Astrocyte (in vitro differentiated cells and primary cell): ENCODE measurements at regions not wholly inside any gene's neighbourhood (a gene's known extent, or its start where the extent isn't known, plus 50 kb on each side); places are given as distances from the start of the nearest gene placed in this dataset.

ENCODE experiments used
- CTCF ChIP-seq: IDR thresholded peaks from 2 replicates; pipeline ENCODE4 v1.5.1; 2011; ENCODE audit warnings: low read depth, mild to moderate bottlenecking, inconsistent platforms, low read length, moderate library complexity; ENCODE audit not compliant: insufficient read depth
- EZH2 ChIP-seq: IDR thresholded peaks from 2 replicates; pipeline ENCODE4 v1.6.1; 2012; ENCODE audit warnings: mild to moderate bottlenecking, low read length, inconsistent platforms; ENCODE audit not compliant: insufficient read depth

GRCh38 chr13:37192956-37193355 is 87.5 kb upstream of the CSNK1A1L start:
- TF ChIP-seq CTCF (no peak), EZH2 (no peak)
